Right forelimb (tissue), 1 donor: ENCODE measurements at regions not wholly inside any gene's neighbourhood (a gene's known extent, or its start where the extent isn't known, plus 50 kb on each side); places are given as distances from the start of the nearest gene placed in this dataset.
"Not testable (repeated sequence)": the region's sequence is repeated elsewhere in the genome, so short reads cannot be mapped to it uniquely, and the experiment has no call there.

ENCODE experiments used
- DNase-seq: peaks from one replicate; pipeline ENCODE4 v3.0.0-alpha.2; 2018

DNA sequence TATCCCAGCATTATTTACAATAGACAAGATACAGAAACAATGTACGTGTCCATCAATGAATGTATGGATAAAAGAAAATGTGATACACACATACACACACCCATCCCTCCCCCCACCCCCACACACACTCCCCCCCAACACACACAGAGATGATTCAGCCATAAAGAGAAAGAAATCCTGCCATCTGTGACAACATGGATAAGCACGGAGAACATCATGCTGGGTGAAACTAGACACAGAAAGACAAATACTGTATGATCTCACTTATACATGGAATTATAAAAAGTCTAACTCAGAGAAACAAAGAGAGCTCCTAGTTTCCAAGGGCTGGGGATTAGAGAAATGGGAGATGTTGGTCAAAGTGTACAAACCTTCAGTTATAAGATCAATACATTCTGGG lies 104.8 kb upstream of the LY86 start:
- no peak for DNase-seq

DNA sequence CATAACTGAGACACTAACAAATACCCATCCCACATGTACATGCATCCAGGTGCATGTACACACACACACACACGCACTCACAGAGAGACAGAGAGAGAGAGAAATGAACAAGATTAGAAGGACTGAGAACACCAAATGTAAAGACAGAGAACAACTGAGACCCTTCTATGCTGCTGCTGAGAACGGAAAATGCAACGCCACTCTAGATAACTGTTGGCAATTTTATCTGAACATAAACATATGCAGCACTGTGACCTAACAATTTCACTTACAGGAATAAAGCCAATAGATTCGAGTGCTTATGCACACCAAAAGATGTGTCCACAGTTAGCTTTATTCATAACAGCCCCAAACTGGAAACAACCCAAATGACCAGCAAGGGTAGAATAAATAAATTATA lies 103.8 kb upstream of the LY86 start:
- no peak for DNase-seq

DNA sequence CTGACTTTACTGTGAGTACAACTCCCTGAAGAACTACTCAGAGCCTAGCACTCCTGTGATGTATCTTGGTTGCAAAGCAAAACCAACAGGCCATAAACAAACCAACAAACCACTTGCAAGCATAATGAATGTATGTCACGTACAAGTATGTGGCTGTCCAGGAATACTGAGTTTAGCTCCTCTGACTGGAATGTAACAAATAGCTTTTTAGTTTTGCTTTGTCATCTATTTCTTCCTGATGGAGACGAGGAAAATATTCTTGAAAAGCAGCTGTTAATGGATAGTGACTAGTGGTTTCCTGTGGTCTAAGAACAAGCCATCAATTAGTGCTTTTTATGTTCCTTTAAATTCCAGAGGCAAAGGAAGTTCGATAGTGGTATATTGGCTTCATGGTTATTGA lies 101.9 kb upstream of the LY86 start:
- no peak for DNase-seq

DNA sequence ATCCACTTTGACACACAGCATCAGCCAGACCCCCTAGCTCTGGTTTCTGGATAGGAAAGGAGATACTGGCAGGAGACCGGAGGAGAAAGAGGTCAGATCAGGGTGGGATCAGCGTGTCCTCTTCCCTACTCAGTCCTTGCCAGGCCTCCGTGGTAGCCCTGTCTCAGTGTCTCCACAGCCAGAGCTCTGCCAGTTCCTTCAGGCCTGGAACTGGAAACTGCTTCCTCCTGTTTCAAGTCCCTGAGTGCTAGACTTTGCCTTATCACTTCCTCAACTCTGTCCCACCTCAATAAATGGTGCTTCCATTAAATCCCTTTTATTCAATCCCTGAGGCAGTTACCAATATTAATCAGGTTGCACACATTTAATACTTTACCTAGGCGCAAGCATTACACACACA lies 96.8 kb upstream of the LY86 start:
- DNase-seq: no peak

DNA sequence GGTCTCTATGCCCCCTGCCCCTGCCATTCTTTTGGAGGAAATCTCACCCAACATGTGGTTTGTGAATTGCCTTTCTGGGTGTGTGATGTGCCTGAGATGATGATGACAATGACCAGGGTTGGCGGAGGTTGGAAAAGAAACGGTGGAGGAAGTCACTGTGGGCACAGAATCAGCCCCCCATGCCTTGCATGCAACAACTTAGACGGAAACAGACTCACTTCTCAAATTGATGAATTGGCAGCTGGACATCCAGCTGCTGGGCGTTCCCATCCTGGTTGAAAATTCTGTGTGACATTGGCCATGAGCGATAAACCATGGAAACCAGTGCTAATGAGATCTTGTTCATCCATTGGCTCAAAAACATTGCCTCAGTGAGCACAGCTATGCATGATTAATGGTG lies 95.8 kb upstream of the LY86 start:
- DNase-seq: no peak

DNA sequence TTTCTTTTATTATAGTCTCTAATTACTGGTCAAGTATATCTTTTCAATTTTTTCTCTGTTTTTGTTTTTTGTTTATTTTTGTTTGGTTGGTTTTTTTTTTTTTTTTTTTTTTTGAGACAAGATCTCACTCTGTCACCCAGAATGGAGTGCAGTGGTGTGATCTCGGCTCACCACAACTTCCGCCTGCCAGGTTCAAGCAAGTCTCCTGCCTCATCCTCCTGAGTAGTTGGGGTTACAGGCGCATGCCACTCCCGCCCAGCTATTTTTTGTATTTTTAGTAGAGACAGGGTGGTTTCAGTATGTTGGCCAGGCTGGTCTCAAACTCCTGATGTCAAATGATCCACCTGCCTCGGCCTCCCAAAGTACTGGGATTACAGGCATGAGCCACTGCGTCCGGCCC lies 94.4 kb upstream of the LY86 start:
- not testable (repeated sequence) for DNase-seq

DNA sequence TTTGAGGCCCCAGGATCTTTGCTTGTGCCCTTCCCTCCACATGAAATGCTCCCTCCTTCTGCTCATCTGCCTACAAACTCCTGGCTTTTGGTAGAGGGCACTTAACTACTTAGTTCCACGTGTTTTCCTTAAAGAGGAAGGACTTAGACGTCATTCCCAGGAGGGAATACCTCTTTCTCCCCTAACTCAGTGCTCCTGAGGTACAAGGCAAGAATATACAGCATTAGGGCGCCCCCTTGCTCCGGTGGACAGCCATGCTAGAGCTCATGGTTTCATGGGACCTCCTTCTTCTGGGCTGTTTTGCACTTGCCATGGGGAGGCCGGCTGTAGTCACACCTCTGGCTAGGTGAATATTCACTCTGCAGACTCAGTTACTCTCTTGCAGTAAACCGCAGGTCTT lies 93.8 kb upstream of the LY86 start:
- DNase-seq: peak; percentile 53

DNA sequence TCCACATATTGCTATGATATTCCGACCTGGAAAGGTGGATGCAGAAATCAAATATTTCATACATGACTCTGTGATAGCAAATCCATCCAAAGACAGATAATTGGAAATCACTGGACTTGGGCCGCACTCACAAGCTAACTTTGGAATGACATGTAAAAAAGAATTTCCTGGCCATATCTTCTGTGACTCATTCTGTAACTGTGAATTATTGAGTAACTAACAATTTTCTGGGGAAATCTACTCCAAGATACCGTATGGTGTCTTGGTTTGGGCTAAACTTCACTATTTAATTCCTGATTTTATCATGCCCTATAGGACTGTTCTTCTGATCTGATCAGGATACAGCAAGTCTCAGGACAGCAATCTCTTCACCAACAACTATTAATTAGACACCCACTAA lies 92.7 kb upstream of the LY86 start:
- no peak for DNase-seq

DNA sequence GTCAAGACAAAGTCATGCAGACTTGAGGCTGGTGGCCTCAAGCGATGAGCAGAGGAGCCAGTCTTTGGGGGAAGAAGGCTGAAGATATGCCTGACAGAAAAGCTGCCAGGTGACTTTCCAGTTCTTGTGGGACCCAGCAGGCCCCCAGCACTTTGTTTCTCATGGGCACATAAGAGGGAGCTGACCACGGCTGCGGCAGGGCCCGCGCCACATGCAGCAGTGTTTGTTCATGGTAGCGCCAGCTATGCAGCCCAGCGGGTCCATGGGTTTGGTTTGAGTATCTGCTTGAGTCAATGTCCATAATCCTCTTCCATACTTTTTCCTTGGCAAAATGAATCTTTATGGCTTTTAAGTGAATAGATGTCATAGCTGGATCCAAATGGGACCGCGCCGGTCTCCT lies 91.0 kb upstream of the LY86 start:
- DNase-seq: no peak

DNA sequence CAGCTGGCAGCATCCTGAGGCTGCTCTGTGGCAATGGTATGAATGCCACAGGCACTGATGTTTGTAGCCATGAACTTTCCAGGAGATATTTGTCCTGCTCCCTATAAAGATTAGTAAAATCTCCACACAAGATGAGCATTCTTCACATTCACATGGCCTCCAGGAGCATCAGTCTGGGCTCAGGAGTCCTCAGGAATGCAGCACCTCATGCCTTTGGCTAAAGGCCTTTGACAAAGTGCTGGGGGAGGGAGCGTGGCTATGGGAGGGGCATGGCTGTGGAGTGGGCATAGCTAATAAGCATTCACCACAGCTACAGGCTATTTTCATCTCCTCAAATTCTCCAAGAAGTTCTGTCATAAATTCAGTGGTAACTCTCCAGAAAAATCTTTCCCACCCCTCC lies 90.5 kb upstream of the LY86 start:
- DNase-seq: no peak

DNA sequence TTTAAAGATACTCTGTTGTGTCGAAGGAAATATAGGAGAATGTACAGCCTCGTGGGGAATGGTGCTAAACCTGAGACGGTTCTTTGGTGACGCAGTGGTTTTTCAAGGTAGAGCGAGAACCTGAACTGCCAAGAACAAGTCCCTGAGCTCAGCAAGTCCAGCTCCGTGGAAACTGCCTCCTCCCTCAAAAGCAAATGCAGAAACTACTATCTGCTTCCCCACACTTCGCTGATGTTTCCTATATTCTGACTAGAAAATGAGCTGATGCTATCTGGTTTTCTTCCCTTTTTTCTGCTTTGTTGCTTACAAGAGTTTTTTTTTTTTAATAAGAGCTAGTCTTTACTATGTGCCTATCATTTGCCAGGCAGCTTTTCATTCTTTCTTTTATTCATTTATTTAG lies 85.3 kb upstream of the LY86 start:
- no peak for DNase-seq

DNA sequence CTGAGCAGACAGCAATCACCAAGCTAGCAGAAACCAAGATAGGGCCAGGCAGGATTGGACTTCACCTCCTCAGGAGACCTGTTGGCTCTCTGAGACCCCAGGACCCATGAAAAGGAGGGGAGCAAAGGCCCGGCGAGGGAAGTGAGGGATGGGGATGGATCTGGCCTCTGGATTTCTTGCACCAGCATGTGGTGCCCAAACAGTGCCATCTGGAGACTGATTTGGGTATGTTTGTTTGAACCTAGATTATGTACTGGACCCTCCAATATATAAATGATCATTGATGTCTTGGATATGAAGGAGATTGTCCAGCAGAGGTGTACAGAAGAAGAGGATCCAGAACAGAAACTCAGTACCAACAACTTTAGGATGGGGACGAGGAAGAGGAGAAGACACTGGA lies 83.4 kb upstream of the LY86 start:
- DNase-seq: no peak

DNA sequence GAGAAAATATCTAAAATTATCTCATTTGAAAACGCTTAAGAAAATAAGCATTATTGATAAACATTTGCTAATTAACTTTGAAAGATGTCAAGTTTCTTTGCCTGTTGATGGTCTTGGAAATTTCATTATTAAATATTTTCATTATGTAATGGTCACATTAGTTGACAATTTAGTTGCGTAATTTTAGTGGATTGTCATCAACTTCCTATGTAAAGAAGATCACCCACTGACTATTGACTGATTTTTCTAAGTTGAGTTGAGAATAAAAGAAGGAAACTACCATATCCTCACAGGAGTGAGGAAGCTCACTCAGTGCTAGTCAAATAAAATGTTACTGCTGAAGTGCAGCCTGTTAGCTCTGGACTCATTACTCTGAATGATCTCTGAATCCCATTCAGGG lies 79.9 kb upstream of the LY86 start:
- no peak for DNase-seq

DNA sequence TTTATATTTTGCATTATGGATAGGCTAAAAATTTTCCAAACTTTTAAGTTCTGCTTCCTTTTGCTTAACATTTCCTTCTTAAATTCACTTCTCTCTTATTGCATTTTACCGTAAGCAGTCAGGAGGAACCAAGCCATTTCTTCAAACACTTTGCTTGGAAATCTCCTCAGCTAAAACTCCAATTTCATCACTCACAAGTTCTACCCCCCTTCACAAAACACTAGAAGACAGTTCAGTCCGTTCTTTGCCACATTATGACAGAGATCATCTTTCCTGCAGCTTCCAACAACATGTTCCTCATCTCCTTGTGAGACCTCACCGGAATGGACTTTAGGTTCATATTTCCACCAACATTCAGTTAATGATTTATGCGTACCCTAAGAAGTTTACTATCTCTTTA lies 79.2 kb upstream of the LY86 start:
- no peak for DNase-seq

DNA sequence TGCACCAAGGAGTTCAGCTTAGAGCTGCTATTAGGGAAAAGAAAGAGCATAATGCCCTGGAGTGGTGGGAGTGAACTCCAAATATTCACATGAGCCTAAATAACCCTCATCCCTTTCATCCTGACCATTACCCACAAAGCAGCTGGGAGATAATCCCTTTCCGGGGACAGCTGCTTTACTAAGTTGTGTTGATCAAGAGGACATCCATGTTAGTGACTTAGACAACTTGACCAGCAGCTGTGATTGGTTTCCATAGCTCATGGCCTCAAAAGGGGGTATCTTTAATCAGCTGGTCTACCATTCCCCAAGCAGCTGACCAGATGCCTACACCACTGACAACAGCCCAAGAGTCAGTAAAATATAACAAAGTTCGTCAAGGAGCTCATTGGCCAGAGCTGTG lies 75.8 kb upstream of the LY86 start:
- no peak for DNase-seq

DNA sequence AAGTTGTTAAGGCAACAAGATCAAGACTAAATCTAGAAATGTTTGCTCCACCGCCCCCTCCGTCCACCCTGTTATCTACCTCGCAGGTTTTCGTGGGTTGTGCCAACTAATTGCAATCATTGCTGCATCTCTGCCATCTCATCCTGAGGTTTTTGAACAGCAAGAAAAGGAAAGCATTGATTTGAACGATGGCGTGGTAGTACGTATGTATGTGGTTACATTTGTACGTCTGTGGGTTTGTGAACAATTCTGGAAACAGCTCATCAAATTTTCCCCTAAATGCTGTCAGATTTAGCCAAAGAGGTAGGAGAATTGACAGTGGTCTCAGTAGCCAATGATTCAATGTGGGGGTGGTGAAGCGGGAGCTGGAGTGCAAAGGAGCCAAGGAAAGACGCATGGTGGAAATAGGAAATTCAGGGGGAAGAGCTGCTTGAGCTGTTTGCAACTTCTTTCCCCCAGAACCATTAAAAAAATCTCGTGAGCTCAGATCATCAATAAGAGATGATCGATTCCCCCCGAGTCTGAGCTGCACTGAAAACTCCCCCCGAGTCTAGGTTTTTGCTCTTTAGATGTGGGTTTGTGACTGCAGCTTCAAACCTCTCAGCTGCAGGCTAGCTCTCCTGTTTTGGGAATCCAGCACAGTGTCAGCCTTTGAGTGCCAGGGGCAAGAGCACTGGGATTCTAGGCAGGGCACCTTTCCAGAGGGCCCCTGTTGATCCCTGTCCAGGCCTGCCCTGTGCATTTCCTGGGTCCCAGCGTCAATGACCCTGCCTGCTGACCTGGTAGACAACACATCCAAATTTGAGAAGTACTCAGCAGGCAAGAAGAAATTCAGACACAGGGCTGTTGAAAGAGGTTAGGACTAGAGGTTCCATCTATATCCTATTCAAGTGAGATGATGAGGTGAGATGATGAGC lies 72.6 kb upstream of the LY86 start:
- no peak for DNase-seq

DNA sequence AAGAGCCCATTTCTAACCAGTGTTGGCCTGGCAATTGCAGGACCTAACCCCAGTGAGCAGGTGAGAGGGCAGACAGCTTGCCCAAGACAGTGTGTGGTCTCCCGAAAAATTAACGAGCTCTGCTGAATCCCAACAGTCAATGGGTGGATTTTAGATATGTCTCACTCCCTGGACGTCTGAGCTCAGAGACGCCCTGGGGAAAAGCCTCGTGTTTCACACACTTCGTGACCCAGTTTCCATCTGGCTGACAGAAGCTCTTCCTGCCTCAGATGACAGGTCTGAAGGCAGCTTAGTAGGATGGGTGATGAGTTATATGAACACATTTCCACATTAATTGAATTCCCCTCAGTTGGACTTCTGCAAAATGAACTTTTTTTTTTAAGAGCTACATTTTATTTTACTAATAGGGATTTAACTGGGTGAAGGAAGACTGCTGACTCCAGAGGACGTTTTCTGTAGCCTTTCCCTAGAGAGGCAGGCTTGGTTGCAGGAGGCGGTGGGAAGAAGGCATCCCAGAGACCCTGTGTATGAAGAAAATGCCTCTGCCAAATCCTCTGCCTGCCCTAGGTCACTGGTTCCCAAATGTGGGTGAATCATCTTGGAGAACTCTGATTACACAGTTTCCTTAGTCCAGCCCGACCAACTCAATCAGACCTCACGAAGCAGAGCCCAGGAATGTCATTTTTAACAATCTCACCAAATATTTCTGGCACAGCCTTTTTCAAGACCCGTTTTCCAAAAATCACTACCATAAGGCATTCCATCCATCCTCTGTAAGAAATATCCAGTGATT lies 71.7 kb upstream of the LY86 start:
- DNase-seq: no peak

DNA sequence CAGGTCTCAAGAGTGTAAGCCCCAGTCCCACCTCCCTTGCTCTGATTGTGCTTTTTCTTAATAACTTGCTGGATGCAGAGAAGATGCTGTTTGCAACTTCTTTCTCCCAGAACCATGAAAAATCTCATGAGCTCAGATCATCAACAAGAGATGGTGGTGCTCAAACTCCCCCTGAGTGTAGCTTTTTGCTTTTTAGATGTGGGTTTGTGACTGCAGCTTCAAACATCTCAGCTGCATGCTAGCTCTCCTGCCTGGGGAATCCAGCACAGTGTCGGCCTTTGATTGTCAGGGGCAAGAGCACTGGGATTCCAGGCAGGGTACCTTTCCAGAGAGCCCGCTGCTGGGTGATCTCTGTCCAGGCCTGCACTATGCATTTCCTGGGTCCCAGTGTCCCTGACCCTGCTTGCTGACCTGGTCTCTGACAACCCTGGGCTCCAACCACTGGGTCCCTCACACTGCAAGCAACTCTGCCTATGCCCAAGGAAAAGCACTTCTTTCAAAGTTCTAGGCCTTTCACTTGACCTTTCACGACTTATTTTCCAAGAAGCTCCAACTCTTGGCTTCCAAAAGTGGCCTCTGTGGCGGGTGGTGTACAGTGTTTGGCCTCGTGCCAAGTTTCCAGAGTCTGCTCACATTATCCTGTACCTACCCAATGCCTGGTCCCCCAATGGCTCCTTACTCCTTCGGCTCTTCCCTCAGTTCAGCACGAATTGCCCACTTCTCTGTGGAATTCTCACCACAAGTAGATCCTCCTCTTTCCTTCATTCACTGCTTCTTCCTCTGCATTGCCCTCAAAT lies 69.7 kb upstream of the LY86 start:
- no peak for DNase-seq

DNA sequence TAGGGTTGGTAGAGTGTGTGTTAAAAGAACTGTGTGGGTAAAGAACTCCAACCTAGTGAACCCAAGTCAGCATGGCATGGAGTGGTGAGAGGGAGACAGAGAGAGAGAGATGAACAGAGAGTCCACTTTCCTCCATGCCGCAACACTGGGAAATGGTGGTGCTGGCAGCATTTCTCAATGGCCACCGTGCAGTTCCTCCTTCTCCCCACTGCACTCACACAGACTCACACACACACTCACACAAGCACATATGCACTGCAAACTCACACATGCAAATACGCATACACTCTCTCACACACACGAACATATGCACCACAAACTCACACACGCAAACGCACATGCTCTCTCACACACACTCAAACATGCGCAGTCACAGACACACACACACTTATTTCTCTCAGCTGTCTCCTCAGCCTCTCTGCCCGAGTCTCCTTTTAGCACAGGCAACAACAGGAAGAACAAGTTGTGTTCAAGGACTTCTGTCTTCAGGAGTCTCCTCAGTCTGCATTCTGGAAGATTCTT lies 66.5 kb upstream of the LY86 start:
- DNase-seq: no peak

DNA sequence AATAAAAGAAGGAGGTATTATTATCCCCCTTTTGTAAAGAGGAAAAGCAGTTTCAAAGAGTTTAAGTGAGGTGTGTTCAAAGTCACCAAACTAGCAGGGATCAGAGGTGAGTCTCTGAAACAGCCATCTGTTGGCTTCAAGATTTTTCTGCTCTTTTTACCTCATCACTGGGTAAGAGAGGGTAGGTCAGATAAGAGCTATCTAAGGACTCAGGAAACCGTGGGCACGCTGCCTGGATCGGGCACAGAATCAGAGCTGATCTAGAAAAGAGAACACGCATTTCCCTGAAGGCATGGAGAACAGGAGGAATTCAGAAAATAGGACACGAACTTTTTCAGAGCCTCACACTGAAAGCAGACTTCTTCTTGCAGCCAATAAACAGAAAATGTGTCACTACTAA lies 65.8 kb upstream of the LY86 start:
- no peak for DNase-seq

DNA sequence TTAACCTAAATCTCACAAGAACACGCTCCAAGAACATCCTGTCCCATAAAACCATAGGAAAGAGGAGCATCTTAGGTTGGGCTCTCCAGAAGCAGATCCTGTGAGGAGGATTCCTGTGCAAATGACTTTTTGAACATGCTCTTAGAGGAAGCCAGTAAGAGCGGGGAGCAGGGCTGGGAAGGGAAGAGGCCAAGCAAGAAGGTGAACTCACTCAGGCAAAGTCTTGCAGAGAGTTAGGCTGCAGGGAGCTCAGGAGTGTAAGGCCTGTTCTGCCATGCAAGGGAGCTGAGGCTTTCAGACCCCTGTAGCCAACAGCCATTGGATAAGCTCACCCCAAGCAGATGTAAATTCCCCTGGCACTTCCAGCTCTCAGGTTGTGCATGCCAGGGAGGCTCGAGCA lies 63.6 kb upstream of the LY86 start:
- DNase-seq: no peak

DNA sequence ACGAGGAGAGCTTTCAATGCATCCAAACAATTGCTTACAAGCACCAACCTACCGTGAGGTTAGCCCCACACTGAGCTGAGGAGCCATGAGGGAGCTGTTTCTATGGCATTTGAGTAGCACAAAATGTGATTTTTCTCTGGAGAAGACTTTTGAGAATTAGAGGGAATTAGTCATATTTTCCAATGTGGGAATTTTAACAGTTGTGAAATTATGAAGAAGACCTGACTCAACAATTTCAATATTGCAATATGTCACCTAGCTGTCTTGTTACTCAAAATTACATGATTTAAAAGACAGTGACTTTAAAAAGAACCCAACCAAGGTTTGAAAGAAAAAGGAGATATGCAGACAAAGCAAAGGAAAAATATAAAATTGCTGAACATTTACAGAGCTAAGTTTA lies 62.6 kb upstream of the LY86 start:
- DNase-seq: no peak

DNA sequence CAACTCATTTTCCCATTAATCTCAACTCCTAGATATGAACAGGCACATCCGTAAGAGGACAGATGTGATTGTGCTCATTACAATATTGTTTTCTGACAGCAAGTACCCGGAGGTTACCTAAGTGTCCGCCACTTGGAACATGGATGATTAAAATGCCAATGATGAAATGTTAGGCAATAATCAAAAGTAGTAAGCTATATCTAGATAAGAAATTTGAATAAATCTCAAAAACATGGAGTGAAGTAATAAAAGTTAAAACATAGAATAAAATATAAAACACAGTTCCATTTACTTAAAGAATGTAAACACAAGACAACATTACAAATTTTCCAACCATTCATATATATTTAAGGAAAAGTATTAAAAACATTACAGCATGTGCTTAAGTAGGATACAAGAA lies 59.2 kb upstream of the LY86 start:
- DNase-seq: no peak
